ENCODE measurements at regions not wholly inside any gene's neighbourhood (a gene's known extent, or its start where the extent isn't known, plus 50 kb on each side); places are given as distances from the start of the nearest gene placed in this dataset.

DNA sequence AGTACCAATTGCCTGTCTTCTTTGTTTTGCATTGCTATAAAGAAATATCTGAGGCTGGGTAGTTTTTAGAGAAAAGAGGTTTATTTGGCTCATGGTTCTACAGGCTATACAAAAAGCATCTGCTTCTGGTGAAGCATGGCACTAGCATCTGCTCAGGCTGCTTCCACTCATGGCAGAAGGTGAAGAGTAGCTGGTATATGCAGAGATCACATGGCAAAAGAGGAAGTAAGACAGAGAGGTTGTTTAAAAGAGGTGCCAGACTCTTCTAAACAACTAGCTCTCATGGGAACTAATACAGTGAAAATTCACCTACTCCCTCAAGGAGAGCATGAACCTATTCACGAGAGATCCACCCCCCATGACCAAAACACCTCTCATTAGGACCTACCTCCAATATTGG lies 56.7 kb upstream of the GUCA2B start:
- CTCF ChIA-PET: no interaction called here
- Mint-ChIP-seq H3K4me3 (no peak overlapping the region), H3K27me3 (peaks cover 34% of the 10 kb centered on the region), H3K9me3 (peaks cover 6% of the 10 kb centered on the region), H3K27ac (no peak overlapping the region), H3K4me1 (no peaks in the 10 kb centered on the region), H3K36me3 (ENCODE audit: low read depth) (no peaks in the 10 kb centered on the region)
- DNase-seq: no peak
- POLR2A ChIA-PET: no interaction called here

DNA sequence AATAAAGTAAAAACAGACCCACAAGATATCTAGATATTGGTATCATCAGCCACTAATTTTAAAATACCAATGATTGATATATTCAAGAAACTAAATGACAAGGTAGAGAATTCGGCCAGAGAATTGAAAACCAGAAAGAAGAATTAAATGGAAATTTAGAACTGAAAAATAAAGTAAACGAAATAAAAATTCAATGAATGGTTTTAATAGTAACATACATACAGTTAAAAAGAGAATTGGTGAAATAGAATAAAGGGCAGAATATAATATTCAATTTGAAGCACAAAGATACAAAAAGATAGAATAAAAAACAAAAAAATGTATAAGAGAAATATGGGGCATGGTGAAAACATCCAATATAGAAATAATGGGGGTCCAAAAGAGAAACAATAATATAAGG lies 64.0 kb upstream of the GUCA2B start:
- no peak for DNase-seq
- ChIA-PET CTCF (no interaction called here), POLR2A (no interaction called here)
- H3K27ac Mint-ChIP-seq: no peak overlapping the region
- no peak overlapping the region for H3K4me3 Mint-ChIP-seq
- H3K27me3 Mint-ChIP-seq: peaks cover 15% of the 10 kb centered on the region
- peaks cover 17% of the 10 kb centered on the region for H3K9me3 Mint-ChIP-seq
- H3K36me3 Mint-ChIP-seq (ENCODE audit: low read depth): no peaks in the 10 kb centered on the region
- H3K4me1 Mint-ChIP-seq: no peaks in the 10 kb centered on the region

DNA sequence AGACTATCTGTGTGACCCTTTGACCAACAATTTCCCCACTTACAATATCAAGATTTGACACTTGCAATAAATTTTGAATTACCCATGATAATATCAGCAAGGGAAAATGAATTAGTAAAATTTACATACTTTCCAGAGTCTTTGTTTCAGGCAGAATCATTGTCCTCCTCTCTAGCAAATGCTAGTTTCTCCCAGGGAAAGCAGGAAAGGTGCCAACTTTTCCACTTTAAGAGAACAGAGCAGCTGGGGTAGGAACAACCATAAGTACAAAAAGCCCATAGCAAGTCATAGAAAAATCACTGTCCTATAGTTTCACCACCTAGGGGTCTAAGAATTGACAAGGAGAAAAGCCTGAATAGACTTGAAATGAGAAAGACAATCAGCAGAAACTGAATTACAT lies 67.1 kb upstream of the GUCA2B start:
- CTCF ChIA-PET: no interaction called here
- DNase-seq: no peak
- peaks cover 20% of the 10 kb centered on the region for H3K27me3 Mint-ChIP-seq
- H3K27ac Mint-ChIP-seq: no peak overlapping the region
- peaks cover 17% of the 10 kb centered on the region for H3K9me3 Mint-ChIP-seq
- no peak overlapping the region for H3K4me3 Mint-ChIP-seq
- no peaks in the 10 kb centered on the region for H3K4me1 Mint-ChIP-seq
- POLR2A ChIA-PET: no interaction called here
- no peaks in the 10 kb centered on the region for H3K36me3 Mint-ChIP-seq (ENCODE audit: low read depth)

DNA sequence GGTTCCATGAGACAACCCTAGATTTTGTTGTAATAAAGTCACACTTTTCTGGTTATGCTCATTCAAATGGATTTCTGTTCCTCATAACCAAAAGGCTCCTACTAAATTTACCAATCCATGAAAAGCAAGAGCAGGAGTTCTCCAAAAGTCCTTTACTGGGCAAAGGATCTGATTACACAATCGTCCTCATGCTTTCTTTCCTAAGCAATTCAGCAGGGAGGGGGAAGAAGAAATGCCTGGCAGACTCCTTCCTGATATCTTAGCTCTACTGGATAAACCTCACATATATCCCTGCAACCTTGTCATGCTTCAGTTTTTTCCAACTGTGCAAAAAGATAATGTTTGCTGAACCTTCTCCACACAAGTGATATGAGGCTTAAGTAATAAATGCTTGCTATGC lies 67.6 kb upstream of the GUCA2B start:
- Mint-ChIP-seq H3K27ac (no peak overlapping the region), H3K36me3 (ENCODE audit: low read depth) (no peaks in the 10 kb centered on the region), H3K27me3 (peaks cover 20% of the 10 kb centered on the region), H3K4me1 (no peaks in the 10 kb centered on the region), H3K4me3 (no peak overlapping the region), H3K9me3 (peaks cover 19% of the 10 kb centered on the region)
- ChIA-PET POLR2A (no interaction called here), CTCF (no interaction called here)
- no peak for DNase-seq

DNA sequence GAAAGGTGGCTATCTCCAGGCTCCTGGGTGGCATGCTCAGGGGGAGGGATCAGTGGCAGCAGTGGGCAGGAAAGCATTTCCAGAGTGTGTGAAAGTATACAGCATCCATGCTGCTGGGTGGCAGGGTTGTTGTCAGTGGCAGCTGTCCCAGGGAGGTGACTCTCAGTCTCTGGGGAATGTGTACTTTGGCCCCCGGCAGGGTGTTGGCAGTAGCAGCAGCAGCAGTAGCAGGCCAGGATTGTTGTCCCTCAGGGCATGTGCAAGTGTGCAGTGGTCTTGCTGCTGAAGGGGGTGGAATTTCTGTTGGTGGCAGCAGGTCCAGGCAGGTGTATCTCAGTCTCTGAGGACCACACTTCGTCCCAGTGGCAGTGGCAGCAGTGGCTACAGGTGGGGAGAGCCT lies 71.7 kb upstream of the GUCA2B start:
- Mint-ChIP-seq H3K4me1 (no peaks in the 10 kb centered on the region), H3K4me3 (no peak overlapping the region), H3K27me3 (peaks cover 20% of the 10 kb centered on the region), H3K9me3 (peaks cover 6% of the 10 kb centered on the region), H3K36me3 (ENCODE audit: low read depth) (no peaks in the 10 kb centered on the region), H3K27ac (no peak overlapping the region)
- POLR2A ChIA-PET: no interaction called here
- CTCF ChIA-PET: no interaction called here
- DNase-seq: no peak

DNA sequence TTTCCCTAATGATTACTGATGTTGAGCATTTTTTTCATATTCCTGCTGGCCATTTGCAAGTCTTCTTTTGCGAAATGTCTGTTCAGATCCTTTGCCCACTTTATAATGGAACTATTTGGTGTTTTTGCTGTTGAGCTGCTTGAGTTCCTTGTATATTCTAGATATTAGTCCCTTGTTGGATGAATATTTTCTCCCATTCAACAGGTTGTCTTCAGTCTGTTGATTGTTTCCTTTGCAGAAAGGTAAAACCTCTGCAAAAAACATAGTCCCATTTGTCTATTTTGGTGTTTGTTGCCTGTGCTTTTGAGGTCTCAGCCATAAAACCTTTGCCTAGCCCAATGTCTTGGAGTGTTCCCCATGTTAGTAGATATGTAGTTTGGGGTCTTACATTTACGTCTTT lies 78.0 kb upstream of the GUCA2B start:
- H3K27ac Mint-ChIP-seq: no peak overlapping the region
- peaks cover 47% of the 10 kb centered on the region for H3K27me3 Mint-ChIP-seq
- no peaks in the 10 kb centered on the region for H3K4me1 Mint-ChIP-seq
- H3K4me3 Mint-ChIP-seq: no peak overlapping the region
- DNase-seq: no peak
- H3K36me3 Mint-ChIP-seq (ENCODE audit: low read depth): no peaks in the 10 kb centered on the region
- no peaks in the 10 kb centered on the region for H3K9me3 Mint-ChIP-seq
- ChIA-PET POLR2A (no interaction called here), CTCF (no interaction called here)

DNA sequence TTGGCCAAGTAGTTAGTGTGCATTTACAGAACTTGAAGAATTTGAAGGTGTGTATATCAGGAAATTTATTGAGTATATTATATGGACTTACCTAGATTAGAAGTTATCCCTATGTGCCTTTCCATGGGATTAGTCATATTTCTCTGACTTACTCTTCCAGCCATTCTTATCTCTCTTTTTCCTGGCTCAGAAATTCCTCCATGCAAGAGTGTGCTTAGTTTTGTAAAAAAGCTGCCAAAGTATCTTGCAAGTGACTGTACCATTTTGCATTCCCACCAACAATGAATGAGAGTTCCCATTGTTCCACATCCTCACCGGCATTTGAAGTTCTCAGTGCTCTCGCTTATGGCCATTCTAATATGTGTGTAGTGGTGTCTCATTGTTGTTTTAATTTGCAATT lies 82.2 kb upstream of the GUCA2B start:
- Mint-ChIP-seq H3K36me3 (ENCODE audit: low read depth) (no peaks in the 10 kb centered on the region), H3K4me3 (no peak overlapping the region), H3K27ac (no peak overlapping the region), H3K4me1 (no peaks in the 10 kb centered on the region), H3K9me3 (no peaks in the 10 kb centered on the region), H3K27me3 (peaks cover 55% of the 10 kb centered on the region)
- ChIA-PET POLR2A (interaction anchor here (0.7 kb wide), 1 partner anchor 246 kb away, joined by 4 read pairs; no protein-coding TSS in a partner anchor), CTCF (no interaction called here)
- DNase-seq: no peak

DNA sequence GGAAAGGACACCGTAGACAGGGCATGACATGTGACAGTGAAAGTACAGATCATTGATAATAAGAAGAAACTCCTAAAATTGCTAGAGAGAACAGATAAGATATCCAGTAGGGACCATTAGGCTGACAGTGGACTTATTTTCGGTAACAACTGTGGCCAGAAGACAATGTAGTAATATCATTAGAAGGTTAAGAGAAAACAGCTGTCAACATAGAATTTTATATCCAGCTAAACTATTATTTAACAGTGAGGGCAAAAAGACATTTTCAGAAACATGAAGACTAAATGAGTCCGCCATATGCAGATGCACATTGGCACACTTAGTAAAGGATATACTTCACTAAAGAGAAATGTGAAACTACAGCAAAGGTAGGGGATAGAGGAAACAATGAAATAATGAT lies 95.4 kb upstream of the GUCA2B start:
- CTCF ChIA-PET: no interaction called here
- POLR2A ChIA-PET: no interaction called here
- Mint-ChIP-seq H3K27ac (no peak overlapping the region), H3K9me3 (peaks cover 16% of the 10 kb centered on the region), H3K4me1 (no peaks in the 10 kb centered on the region), H3K4me3 (no peak overlapping the region), H3K36me3 (ENCODE audit: low read depth) (peaks cover 5% of the 10 kb centered on the region), H3K27me3 (peaks cover 41% of the 10 kb centered on the region)
- no peak for DNase-seq

DNA sequence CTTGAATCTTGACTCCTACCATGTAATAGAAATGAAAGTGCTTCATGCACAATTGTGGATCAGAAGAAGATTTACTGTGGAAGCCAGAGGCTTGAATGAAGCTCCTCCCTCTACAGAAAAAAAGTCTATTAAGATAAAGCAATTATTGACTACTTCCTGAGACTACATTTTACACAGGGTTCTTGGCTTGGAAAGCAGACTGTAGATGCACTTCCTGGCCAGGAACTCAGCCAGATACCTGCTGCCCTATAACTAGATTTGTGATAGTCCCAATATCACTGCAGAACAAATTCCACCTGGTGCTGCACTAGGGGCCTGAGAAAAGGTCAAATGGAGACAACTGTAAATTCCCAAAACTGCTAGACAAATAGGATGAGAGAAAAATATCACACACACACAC lies 96.8 kb upstream of the GUCA2B start:
- CTCF ChIA-PET: no interaction called here

DNA sequence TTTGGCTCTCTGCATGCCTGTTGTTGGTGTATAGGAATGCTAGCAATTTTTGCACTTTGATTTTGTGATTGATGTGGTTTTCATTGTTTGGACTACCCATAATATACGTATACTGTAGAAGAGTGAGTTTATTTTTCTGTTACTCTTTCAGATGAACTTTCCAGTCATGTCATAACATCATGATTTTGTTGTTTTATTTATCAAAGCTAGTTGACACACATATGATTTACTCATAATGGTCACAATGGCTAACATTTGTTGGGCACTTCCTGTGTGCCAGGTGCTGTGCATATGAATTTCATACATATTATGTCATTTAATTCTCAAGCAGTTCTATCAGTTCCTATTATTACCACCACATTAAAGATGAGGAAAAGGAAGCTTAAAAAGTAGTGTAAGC lies 98.1 kb upstream of the GUCA2B start:
- H3K9me3 Mint-ChIP-seq: peaks cover 16% of the 10 kb centered on the region
- no peak for DNase-seq
- peaks cover 5% of the 10 kb centered on the region for H3K36me3 Mint-ChIP-seq (ENCODE audit: low read depth)
- H3K27ac Mint-ChIP-seq: no peak overlapping the region
- POLR2A ChIA-PET: no interaction called here
- no peaks in the 10 kb centered on the region for H3K4me1 Mint-ChIP-seq
- CTCF ChIA-PET: no interaction called here
- H3K27me3 Mint-ChIP-seq: peaks cover 30% of the 10 kb centered on the region
- no peak overlapping the region for H3K4me3 Mint-ChIP-seq

More for the DNA sequence above, 96.8 kb upstream of the GUCA2B start:
- peaks cover 16% of the 10 kb centered on the region for H3K9me3 Mint-ChIP-seq
- no peak for DNase-seq
- H3K36me3 Mint-ChIP-seq (ENCODE audit: low read depth): peaks cover 5% of the 10 kb centered on the region
- H3K27ac Mint-ChIP-seq: no peak overlapping the region
- POLR2A ChIA-PET: no interaction called here
- peaks cover 32% of the 10 kb centered on the region for H3K27me3 Mint-ChIP-seq
- no peak overlapping the region for H3K4me3 Mint-ChIP-seq
- no peaks in the 10 kb centered on the region for H3K4me1 Mint-ChIP-seq

DNA sequence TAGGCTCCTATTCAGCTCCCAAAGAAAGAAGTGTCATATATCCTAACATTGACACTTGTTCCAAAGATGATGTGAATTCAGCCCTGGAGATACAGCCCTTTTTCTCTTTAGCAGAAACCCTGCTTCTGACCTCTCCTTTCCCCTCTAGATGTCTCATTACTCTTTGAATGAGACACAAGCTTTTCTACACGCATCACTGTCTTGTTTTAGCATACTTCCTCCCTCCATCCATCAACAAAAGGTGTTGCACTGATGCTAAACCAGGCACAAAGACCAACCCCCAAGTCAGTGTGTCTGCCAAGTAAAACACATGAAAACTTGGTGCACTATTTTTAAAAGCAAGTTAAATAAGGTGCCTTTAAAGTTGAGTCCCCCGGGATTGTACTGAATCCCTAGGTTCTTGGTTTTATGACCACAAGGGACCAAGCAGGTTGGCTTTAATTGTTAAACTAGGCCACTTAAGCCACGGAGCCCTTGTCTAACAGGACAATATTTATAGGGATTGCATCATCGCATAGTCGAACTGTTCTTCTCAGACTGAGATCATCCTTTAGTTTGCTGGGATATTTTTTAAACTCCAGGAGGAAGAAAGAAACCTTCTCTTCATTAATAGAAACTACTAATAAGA lies 101.0 kb upstream of the GUCA2B start:
- H3K27me3 Mint-ChIP-seq: peaks cover 40% of the 10 kb centered on the region
- ChIA-PET POLR2A (no interaction called here), CTCF (no interaction called here)
- peaks cover 8% of the 10 kb centered on the region for H3K9me3 Mint-ChIP-seq
- H3K4me3 Mint-ChIP-seq: no peak overlapping the region
- DNase-seq: no peak
- peaks cover 2% of the 10 kb centered on the region for H3K36me3 Mint-ChIP-seq (ENCODE audit: low read depth)
- H3K4me1 Mint-ChIP-seq: no peaks in the 10 kb centered on the region
- no peak overlapping the region for H3K27ac Mint-ChIP-seq

DNA sequence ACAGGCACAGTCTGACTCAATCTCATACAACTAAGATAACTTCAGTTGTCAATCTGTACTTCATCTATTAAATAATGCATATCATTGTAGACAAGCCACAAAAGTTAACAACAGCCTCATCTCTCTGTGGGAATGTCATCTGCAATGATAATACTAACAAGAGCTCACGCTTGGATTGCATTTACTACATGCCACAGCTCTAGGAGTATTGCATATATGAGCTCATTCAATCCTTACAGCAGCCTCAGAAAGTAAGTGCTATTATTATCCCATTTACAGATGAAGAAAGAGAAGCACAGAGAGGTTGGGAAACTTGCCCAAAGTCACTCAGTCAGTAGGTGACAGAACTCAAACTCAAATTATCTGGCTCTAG lies 105.7 kb upstream of the GUCA2B start:
- DNase-seq: no peak
- Mint-ChIP-seq H3K4me3 (no peak overlapping the region), H3K36me3 (ENCODE audit: low read depth) (no peaks in the 10 kb centered on the region), H3K27me3 (peaks cover 23% of the 10 kb centered on the region), H3K9me3 (no peaks in the 10 kb centered on the region), H3K27ac (no peak overlapping the region), H3K4me1 (no peaks in the 10 kb centered on the region)
- ChIA-PET POLR2A (no interaction called here), CTCF (no interaction called here)

DNA sequence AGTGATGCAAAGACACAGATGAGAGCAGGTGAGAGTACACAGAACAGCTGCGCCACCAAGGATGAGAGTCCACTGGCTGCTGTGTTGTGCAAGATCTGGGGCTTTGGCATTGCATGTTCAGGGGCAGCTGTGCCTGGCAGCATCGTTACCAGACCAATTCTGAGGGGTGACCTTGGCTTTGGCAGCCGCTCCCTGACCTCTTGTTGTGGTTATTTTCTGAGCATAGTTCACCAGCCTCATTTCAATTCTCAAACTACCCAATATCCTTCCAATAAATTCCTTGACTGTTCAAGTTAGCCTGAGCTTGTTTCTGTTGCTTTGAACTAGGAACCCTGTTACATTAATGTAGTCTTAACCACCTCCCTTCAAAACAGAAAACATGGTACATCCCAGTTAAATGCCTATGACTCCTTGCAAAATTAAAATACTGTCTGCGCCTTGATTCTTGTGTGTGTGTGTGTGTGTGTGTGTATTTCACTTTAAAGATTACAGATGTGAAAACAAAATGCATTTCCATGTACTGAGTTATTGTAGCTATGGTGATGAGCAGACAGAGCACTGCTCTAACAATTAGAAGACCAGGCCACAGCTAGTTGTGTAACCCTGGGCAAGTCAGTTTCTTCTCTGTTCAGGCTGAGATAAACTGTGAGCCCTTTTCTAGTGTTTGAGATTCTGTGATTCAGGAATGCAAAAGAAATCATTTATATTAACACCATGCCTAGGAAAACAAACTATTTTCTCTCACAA lies 106.3 kb upstream of the GUCA2B start:
- Mint-ChIP-seq H3K36me3 (ENCODE audit: low read depth) (no peaks in the 10 kb centered on the region), H3K9me3 (no peaks in the 10 kb centered on the region), H3K4me1 (no peaks in the 10 kb centered on the region), H3K27ac (no peak overlapping the region), H3K27me3 (peaks cover 21% of the 10 kb centered on the region), H3K4me3 (no peak overlapping the region)
- ChIA-PET CTCF (no interaction called here), POLR2A (no interaction called here)
- no peak for DNase-seq

DNA sequence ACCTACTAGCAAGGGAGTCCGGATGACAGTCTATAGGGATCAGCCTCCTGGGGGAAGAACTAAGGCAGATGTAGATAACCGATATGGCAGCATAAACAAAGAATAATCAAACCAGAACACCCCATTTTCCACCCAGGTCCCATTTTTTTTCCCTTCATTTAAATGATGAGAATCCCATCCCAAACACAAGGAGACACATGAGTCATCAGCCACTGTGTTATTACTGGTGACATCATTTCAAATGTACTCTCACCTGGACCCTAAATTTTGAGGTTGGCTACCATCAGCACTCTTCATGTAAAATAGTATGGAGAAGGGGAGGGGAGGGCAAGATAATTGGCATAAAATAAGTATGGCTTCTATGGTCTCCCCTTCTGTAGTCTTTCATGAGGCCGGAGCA lies 108.9 kb upstream of the GUCA2B start:
- H3K36me3 Mint-ChIP-seq (ENCODE audit: low read depth): no peaks in the 10 kb centered on the region
- DNase-seq: no peak
- no peak overlapping the region for H3K4me3 Mint-ChIP-seq
- peaks cover 8% of the 10 kb centered on the region for H3K27me3 Mint-ChIP-seq
- CTCF ChIA-PET: no interaction called here
- POLR2A ChIA-PET: no interaction called here
- H3K4me1 Mint-ChIP-seq: no peaks in the 10 kb centered on the region
- H3K9me3 Mint-ChIP-seq: no peaks in the 10 kb centered on the region
- no peak overlapping the region for H3K27ac Mint-ChIP-seq
